GM23338 (cell line): ENCODE measurements at regions not wholly inside any gene's neighbourhood (a gene's known extent, or its start where the extent isn't known, plus 50 kb on each side); places are given as distances from the start of the nearest gene placed in this dataset.

Experiments used
- ATAC-seq: fragments of 200-7000 bp; cut with Tn5 transposase; 3 replicates; pipeline ENCODE4 v1.9.1; 2020
- DNase-seq: peaks from one replicate; pipeline ENCODE4 v3.0.0-alpha.2; 2015; ENCODE audit warnings: low spot score
- H2AFZ ChIP-seq: fragments of 200-600 bp; sonication (generic); 2 replicates; pipeline ENCODE4 v1.8.0; 2016; ENCODE audit warnings: antibody characterized with exemption, mild to moderate bottlenecking, moderate library complexity
- H3F3A ChIP-seq: fragments of 200-600 bp; sonication (generic); replicated peaks from 2 replicates; pipeline ENCODE4 v1.8.0; 2017; ENCODE audit warnings: antibody characterized with exemption, mixed run types, low read depth
- H3K27ac ChIP-seq: fragments of 200-600 bp; sonication (generic); 2 replicates; pipeline ENCODE4 v1.6.1; 2016; ENCODE audit warnings: low read depth
- H3K27me3 ChIP-seq: fragments of 200-600 bp; sonication (generic); 2 replicates; pipeline ENCODE4 v1.8.0; 2016; ENCODE audit warnings: mild to moderate bottlenecking, mixed run types, moderate library complexity; ENCODE audit not compliant: insufficient read depth
- H3K36me3 ChIP-seq: fragments of 200-600 bp; sonication (generic); 2 replicates; pipeline ENCODE4 v1.8.0; 2016; ENCODE audit warnings: mild to moderate bottlenecking; ENCODE audit not compliant: insufficient read depth
- H3K4me1 ChIP-seq: fragments of 200-600 bp; sonication (generic); 2 replicates; pipeline ENCODE4 v1.8.0; 2016; ENCODE audit warnings: mild to moderate bottlenecking, moderate library complexity; ENCODE audit not compliant: insufficient read depth
- H3K4me2 ChIP-seq: fragments of 200-600 bp; sonication (generic); 2 replicates; pipeline ENCODE4 v1.7.1; 2017; ENCODE audit warnings: mixed run types
- H3K4me3 ChIP-seq: fragments of 200-600 bp; sonication (generic); 2 replicates; pipeline ENCODE4 v1.6.1; 2016; ENCODE audit warnings: mixed run types
- H3K79me2 ChIP-seq: fragments of 200-600 bp; sonication (generic); replicated peaks from 2 replicates; pipeline ENCODE4 v1.8.0; 2017; ENCODE audit warnings: mild to moderate bottlenecking; ENCODE audit not compliant: insufficient read depth
- H3K9me2 ChIP-seq: fragments of 200-600 bp; sonication (generic); 2 replicates; pipeline ENCODE4 v1.8.0; 2017; ENCODE audit not compliant: insufficient read depth
- H4K20me1 ChIP-seq: fragments of 200-600 bp; sonication (generic); replicated peaks from 2 replicates; pipeline ENCODE4 v1.8.0; 2017; ENCODE audit warnings: mild to moderate bottlenecking; ENCODE audit not compliant: insufficient read depth
- H3K27ac Mint-ChIP-seq: 2 replicates; pipeline ENCODE4 v1.8.0; 2020; ENCODE audit warnings: inconsistent platforms, mild to moderate bottlenecking, moderate library complexity, mixed read lengths
- H3K27me3 Mint-ChIP-seq: 3 replicates; pipeline ENCODE4 v1.8.0; 2022; ENCODE audit warnings: low read depth, mild to moderate bottlenecking, moderate library complexity, mixed read lengths, inconsistent platforms; ENCODE audit not compliant: insufficient read depth, poor library complexity
- H3K36me3 Mint-ChIP-seq: 3 replicates; pipeline ENCODE4 v1.8.0; 2021; ENCODE audit warnings: low read depth, mild to moderate bottlenecking, inconsistent platforms, moderate library complexity, mixed read lengths
- H3K4me1 Mint-ChIP-seq: 3 replicates; pipeline ENCODE4 v1.8.0; 2020; ENCODE audit warnings: mild to moderate bottlenecking, inconsistent platforms, mixed read lengths
- H3K4me3 Mint-ChIP-seq: 3 replicates; pipeline ENCODE4 v1.8.0; 2021; ENCODE audit warnings: moderate library complexity, mild to moderate bottlenecking, inconsistent platforms, mixed read lengths
- H3K9me3 Mint-ChIP-seq: 3 replicates; pipeline ENCODE4 v1.8.0; 2020; ENCODE audit warnings: moderate library complexity, mild to moderate bottlenecking, inconsistent platforms, mixed read lengths
- CREB1 ChIP-seq: fragments of 250-450 bp; sonication (Bioruptor Pico); IDR thresholded peaks from 2 replicates; pipeline ENCODE4 v1.5.0; 2020; ENCODE audit warnings: low read depth, mild to moderate bottlenecking, moderate library complexity
- EZH2phosphoT487 ChIP-seq: fragments of 200-600 bp; sonication (generic); IDR thresholded peaks from one replicate; pipeline ENCODE4 v1.8.1; 2018; ENCODE audit warnings: antibody characterized with exemption; ENCODE audit not compliant: unreplicated experiment
- JUNB ChIP-seq: IDR thresholded peaks from one replicate; pipeline ENCODE4 v1.6.1; 2016; ENCODE audit warnings: antibody characterized with exemption; ENCODE audit not compliant: unreplicated experiment
- NANOG ChIP-seq: IDR thresholded peaks from 2 replicates; pipeline ENCODE4 v1.6.1; 2016; ENCODE audit warnings: antibody characterized with exemption, borderline replicate concordance
- POLR2AphosphoS5 ChIP-seq: IDR thresholded peaks from 2 replicates; pipeline ENCODE4 v1.6.1; 2016; ENCODE audit warnings: antibody characterized with exemption, low read depth
- REST ChIP-seq: IDR thresholded peaks from one replicate; pipeline ENCODE4 v1.6.1; 2018; ENCODE audit warnings: antibody characterized with exemption; ENCODE audit not compliant: unreplicated experiment
- STAT1 ChIP-seq: IDR thresholded peaks from one replicate; pipeline ENCODE4 v1.6.1; 2016; ENCODE audit warnings: antibody characterized with exemption; ENCODE audit not compliant: unreplicated experiment
- ZNF114 ChIP-seq: fragments of 250-450 bp; sonication (Bioruptor Pico); IDR thresholded peaks from 2 replicates; pipeline ENCODE4 v1.5.0; 2020; ENCODE audit warnings: mild to moderate bottlenecking, moderate library complexity
- ZNF331 ChIP-seq: fragments of 250-450 bp; sonication (Bioruptor Pico); IDR thresholded peaks from 2 replicates; pipeline ENCODE4 v1.5.0; 2020; ENCODE audit warnings: low read depth, mild to moderate bottlenecking, moderate library complexity
- TF ChIP-seq, protein P1 (sequence below): fragments of 250-450 bp; sonication (Bioruptor Pico); IDR thresholded peaks from 2 replicates; pipeline ENCODE4 v1.5.0; 2020; ENCODE audit warnings: mild to moderate bottlenecking, moderate library complexity

DNA sequence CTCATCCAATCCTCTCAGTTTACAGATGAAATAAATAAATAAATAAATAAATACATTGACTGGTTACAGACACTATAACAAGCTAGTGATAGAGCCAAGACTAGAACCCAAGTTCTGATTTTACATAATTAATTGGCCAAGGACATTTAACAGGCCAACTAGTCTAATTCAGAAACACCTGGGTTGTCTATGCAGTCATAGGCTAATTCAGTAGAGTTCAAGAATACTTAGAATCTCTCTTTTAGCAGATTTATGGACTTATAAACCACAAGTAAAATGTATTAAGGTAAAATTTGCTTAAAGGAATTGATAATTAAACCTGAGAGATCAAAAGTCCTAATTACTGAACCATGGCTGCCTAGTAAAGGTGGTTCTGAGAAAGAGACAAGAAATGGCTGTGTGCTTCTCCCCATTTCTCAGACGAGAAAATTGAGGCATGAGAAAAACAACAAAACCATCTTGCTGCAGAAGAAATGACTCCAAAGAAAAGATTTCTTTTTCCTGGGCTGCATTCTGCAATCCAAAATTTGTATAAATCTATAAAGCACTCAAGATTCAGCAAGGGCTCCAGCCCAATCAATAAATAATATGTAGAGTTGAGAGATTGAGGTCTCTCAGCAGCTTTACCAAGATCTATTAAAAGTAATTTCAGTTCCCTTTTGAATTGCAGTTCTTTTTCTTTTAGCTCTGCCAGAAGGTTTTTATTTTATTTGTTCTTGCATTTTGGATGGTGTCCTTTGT is 98.3 kb downstream of the DUSP10 start (continued):
- TF ChIP-seq, protein P1, sequence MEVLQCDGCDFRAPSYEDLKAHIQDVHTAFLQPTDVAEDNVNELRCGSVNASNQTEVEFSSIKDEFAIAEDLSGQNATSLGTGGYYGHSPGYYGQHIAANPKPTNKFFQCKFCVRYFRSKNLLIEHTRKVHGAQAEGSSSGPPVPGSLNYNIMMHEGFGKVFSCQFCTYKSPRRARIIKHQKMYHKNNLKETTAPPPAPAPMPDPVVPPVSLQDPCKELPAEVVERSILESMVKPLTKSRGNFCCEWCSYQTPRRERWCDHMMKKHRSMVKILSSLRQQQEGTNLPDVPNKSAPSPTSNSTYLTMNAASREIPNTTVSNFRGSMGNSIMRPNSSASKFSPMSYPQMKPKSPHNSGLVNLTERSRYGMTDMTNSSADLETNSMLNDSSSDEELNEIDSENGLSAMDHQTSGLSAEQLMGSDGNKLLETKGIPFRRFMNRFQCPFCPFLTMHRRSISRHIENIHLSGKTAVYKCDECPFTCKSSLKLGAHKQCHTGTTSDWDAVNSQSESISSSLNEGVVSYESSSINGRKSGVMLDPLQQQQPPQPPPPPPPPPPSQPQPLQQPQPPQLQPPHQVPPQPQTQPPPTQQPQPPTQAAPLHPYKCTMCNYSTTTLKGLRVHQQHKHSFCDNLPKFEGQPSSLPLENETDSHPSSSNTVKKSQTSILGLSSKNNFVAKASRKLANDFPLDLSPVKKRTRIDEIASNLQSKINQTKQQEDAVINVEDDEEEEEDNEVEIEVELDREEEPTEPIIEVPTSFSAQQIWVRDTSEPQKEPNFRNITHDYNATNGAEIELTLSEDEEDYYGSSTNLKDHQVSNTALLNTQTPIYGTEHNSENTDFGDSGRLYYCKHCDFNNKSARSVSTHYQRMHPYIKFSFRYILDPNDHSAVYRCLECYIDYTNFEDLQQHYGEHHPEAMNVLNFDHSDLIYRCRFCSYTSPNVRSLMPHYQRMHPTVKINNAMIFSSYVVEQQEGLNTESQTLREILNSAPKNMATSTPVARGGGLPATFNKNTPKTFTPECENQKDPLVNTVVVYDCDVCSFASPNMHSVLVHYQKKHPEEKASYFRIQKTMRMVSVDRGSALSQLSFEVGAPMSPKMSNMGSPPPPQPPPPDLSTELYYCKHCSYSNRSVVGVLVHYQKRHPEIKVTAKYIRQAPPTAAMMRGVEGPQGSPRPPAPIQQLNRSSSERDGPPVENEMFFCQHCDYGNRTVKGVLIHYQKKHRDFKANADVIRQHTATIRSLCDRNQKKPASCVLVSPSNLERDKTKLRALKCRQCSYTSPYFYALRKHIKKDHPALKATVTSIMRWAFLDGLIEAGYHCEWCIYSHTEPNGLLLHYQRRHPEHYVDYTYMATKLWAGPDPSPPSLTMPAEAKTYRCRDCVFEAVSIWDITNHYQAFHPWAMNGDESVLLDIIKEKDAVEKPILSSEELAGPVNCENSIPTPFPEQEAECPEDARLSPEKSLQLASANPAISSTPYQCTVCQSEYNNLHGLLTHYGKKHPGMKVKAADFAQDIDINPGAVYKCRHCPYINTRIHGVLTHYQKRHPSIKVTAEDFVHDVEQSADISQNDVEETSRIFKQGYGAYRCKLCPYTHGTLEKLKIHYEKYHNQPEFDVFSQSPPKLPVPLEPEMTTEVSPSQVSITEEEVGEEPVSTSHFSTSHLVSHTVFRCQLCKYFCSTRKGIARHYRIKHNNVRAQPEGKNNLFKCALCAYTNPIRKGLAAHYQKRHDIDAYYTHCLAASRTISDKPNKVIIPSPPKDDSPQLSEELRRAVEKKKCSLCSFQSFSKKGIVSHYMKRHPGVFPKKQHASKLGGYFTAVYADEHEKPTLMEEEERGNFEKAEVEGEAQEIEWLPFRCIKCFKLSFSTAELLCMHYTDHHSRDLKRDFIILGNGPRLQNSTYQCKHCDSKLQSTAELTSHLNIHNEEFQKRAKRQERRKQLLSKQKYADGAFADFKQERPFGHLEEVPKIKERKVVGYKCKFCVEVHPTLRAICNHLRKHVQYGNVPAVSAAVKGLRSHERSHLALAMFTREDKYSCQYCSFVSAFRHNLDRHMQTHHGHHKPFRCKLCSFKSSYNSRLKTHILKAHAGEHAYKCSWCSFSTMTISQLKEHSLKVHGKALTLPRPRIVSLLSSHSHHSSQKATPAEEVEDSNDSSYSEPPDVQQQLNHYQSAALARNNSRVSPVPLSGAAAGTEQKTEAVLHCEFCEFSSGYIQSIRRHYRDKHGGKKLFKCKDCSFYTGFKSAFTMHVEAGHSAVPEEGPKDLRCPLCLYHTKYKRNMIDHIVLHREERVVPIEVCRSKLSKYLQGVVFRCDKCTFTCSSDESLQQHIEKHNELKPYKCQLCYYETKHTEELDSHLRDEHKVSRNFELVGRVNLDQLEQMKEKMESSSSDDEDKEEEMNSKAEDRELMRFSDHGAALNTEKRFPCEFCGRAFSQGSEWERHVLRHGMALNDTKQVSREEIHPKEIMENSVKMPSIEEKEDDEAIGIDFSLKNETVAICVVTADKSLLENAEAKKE, result no peak
- no peak for TF ChIP-seq EZH2phosphoT487
- no peak for TF ChIP-seq ZNF114 (CRISPR knock-in tag)
- no peak for TF ChIP-seq CREB1 (CRISPR knock-in tag)
- TF ChIP-seq POLR2AphosphoS5, result no peak
- no peak for TF ChIP-seq NANOG

- H3F3A ChIP-seq, result no peaks in the 10 kb centered on the region
- Mint-ChIP-seq H3K36me3 (no peaks in the 10 kb centered on the region), H3K4me3 (no peak overlapping the region), H3K27me3 (peaks cover 2% of the 10 kb centered on the region), H3K4me1 (peaks cover 11% of the 10 kb centered on the region; the same call in 2 of the 3 replicates), H3K27ac (no peak overlapping the region), H3K9me3 (peaks cover 3% of the 10 kb centered on the region; the same call in 1 of the 3 replicates)
- H3K4me2 ChIP-seq, result no peak overlapping the region
- H3K9me2 ChIP-seq, result no peaks in the 10 kb centered on the region
- H3K27me3 ChIP-seq, result no peaks in the 10 kb centered on the region
- TF ChIP-seq ZNF331, result no peak
- no peak for TF ChIP-seq NANOG
- no peak for TF ChIP-seq EZH2phosphoT487
- TF ChIP-seq JUNB, result no peak
- TF ChIP-seq REST, result no peak
- TF ChIP-seq STAT1, result no peak
- DNase-seq (no peak), ATAC-seq (no peak)
- H3K4me3 ChIP-seq, result no peak overlapping the region
- no peak overlapping the region for H2AFZ ChIP-seq
- no peak overlapping the region for H3K27ac ChIP-seq
- no peaks in the 10 kb centered on the region for H3K79me2 ChIP-seq
- no peaks in the 10 kb centered on the region for H4K20me1 ChIP-seq
- peaks cover 9% of the 10 kb centered on the region for H3K4me1 ChIP-seq
- no peaks in the 10 kb centered on the region for H3K36me3 ChIP-seq
Observed at GRCh38 chr1:221644145-221644448, 97.8 kb downstream of the DUSP10 start.
